ENCODE measurements at regions not wholly inside any gene's neighbourhood (a gene's known extent, or its start where the extent isn't known, plus 50 kb on each side); places are given as distances from the start of the nearest gene placed in this dataset.

DNA sequence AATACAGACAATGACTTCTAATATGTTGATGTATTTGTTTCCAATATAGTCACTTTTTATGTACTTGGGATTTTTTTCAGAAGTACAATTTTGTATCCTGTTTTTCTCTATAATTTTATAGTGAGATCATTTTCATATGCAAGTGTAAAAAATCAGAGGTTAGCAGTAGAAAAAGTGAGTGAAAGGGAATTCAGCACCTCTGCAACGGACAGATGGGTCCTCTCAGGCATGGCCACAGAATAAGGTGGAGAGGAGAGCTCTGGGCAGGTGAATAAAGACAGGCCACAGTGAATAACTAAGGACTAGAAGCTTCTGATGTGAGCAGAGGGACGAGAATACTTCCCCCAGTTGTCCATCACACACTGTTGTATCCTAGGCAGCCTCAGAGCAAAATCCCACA is 210.1 kb upstream of the CNR1 start:
- H3K9me3 ChIP-seq (ENCODE audit: insufficient read depth, low read length): no peaks in the 10 kb centered on the region
- H3K27me3 ChIP-seq (ENCODE audit: low read length): no peaks in the 10 kb centered on the region
- H3K27ac ChIP-seq (ENCODE audit: low read depth, low read length): no peak overlapping the region
- no peaks in the 10 kb centered on the region for H3K79me2 ChIP-seq (ENCODE audit: insufficient read depth, low read length)
- H4K20me1 ChIP-seq (ENCODE audit: low read depth, low read length): no peaks in the 10 kb centered on the region
- no peaks in the 10 kb centered on the region for H3K9me2 ChIP-seq (replicated peaks; ENCODE audit: insufficient read depth, low read length)
- H3K4me2 ChIP-seq (ENCODE audit: low read depth, low read length, poor library complexity, severe bottlenecking): no peak overlapping the region
- H2AFZ ChIP-seq (ENCODE audit: low read depth, low read length, severe bottlenecking): no peak overlapping the region
- H3K36me3 ChIP-seq (ENCODE audit: low read length): no peaks in the 10 kb centered on the region
- no peak overlapping the region for H3K9ac ChIP-seq (ENCODE audit: low read length)
- no peak for TF ChIP-seq EZH2phosphoT487 (conservative IDR thresholded peaks at IDR 0.05; ENCODE audit: low read length)
- TF ChIP-seq, protein P1, sequence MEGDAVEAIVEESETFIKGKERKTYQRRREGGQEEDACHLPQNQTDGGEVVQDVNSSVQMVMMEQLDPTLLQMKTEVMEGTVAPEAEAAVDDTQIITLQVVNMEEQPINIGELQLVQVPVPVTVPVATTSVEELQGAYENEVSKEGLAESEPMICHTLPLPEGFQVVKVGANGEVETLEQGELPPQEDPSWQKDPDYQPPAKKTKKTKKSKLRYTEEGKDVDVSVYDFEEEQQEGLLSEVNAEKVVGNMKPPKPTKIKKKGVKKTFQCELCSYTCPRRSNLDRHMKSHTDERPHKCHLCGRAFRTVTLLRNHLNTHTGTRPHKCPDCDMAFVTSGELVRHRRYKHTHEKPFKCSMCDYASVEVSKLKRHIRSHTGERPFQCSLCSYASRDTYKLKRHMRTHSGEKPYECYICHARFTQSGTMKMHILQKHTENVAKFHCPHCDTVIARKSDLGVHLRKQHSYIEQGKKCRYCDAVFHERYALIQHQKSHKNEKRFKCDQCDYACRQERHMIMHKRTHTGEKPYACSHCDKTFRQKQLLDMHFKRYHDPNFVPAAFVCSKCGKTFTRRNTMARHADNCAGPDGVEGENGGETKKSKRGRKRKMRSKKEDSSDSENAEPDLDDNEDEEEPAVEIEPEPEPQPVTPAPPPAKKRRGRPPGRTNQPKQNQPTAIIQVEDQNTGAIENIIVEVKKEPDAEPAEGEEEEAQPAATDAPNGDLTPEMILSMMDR (IDR thresholded peaks at IDR 0.05; ENCODE audit: insufficient read depth, low read length, poor library complexity, severe bottlenecking): no peak
- H3F3A ChIP-seq (ENCODE audit: insufficient read depth): no peaks in the 10 kb centered on the region
- no peak overlapping the region for H3K4me3 ChIP-seq (ENCODE audit: insufficient read depth, low read length, poor library complexity, severe bottlenecking)

DNA sequence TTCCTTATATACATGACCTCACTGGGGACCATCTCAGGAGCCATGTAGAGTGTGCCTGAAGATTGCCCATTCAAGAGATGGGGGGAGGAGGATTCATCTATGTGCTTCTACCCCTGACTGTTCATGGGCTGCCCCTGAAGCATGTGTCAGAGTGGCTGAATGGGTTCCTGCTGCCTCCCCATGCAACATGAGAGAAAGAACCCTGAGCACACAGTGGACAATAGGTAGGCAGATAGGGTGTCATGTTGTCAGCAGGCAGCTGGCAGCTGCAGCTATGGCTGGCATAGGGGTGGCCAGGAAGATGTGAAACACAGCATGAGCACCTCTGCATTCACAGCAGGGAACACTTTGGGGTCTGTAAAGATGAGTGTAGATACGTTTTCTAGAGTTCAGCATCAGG is 208.4 kb upstream of the CNR1 start:
- Histone ChIP-seq H3K4me3 (ENCODE audit: insufficient read depth, low read length, poor library complexity, severe bottlenecking) (no peak overlapping the region), H3K9ac (ENCODE audit: low read length) (no peak overlapping the region), H2AFZ (ENCODE audit: low read depth, low read length, severe bottlenecking) (no peak overlapping the region), H3F3A (ENCODE audit: insufficient read depth) (no peaks in the 10 kb centered on the region), H3K9me2 (replicated peaks; ENCODE audit: insufficient read depth, low read length) (no peaks in the 10 kb centered on the region), H3K9me3 (ENCODE audit: insufficient read depth, low read length) (no peaks in the 10 kb centered on the region), H3K27ac (ENCODE audit: low read depth, low read length) (no peak overlapping the region), H3K4me2 (ENCODE audit: low read depth, low read length, poor library complexity, severe bottlenecking) (no peak overlapping the region), H4K20me1 (ENCODE audit: low read depth, low read length) (no peaks in the 10 kb centered on the region), H3K79me2 (ENCODE audit: insufficient read depth, low read length) (no peaks in the 10 kb centered on the region), H3K27me3 (ENCODE audit: low read length) (no peaks in the 10 kb centered on the region), H3K36me3 (ENCODE audit: low read length) (no peaks in the 10 kb centered on the region)
- no peak for TF ChIP-seq EZH2phosphoT487 (conservative IDR thresholded peaks at IDR 0.05; ENCODE audit: low read length)
- TF ChIP-seq, protein P1 (IDR thresholded peaks at IDR 0.05; ENCODE audit: insufficient read depth, low read length, poor library complexity, severe bottlenecking): no peak

DNA sequence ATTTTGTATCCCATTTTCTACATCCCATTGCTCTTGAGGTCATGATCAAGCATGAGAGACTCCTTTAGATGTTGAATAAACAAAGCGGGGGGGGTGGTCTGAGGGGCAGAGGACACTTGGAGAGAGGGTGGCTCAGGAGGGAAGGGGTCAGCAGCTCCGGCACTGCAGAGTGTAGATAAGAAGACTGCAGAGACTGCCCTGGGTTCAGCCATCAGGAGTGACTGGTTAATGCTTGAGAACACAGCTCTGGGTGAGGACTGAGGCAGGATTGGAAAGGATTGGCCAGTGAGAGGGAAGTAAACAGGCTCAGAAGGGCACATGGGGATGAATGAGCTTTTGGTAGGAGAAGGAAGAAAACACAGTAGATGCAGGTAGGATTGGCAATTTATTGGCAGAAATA is 205.3 kb upstream of the CNR1 start:
- Histone ChIP-seq H3K9me2 (replicated peaks; ENCODE audit: insufficient read depth, low read length) (no peaks in the 10 kb centered on the region), H3K36me3 (ENCODE audit: low read length) (no peaks in the 10 kb centered on the region), H4K20me1 (ENCODE audit: low read depth, low read length) (no peaks in the 10 kb centered on the region), H3K4me3 (ENCODE audit: insufficient read depth, low read length, poor library complexity, severe bottlenecking) (no peak overlapping the region), H3K4me2 (ENCODE audit: low read depth, low read length, poor library complexity, severe bottlenecking) (no peak overlapping the region), H3F3A (ENCODE audit: insufficient read depth) (no peaks in the 10 kb centered on the region), H3K27me3 (ENCODE audit: low read length) (no peaks in the 10 kb centered on the region), H3K79me2 (ENCODE audit: insufficient read depth, low read length) (no peaks in the 10 kb centered on the region), H3K9me3 (ENCODE audit: insufficient read depth, low read length) (no peaks in the 10 kb centered on the region), H2AFZ (ENCODE audit: low read depth, low read length, severe bottlenecking) (no peak overlapping the region), H3K9ac (ENCODE audit: low read length) (no peak overlapping the region), H3K27ac (ENCODE audit: low read depth, low read length) (no peak overlapping the region)
- TF ChIP-seq, protein P1 (IDR thresholded peaks at IDR 0.05; ENCODE audit: insufficient read depth, low read length, poor library complexity, severe bottlenecking): no peak
- TF ChIP-seq EZH2phosphoT487 (conservative IDR thresholded peaks at IDR 0.05; ENCODE audit: low read length): no peak
